Neural progenitor cell (in vitro differentiated cells): ENCODE measurements at regions not wholly inside any gene's neighbourhood (a gene's known extent, or its start where the extent isn't known, plus 50 kb on each side); places are given as distances from the start of the nearest gene placed in this dataset.

ENCODE experiments used
- CTCF ChIP-seq: fragments of 200-600 bp; sonication (generic); IDR thresholded peaks from 2 replicates; pipeline ENCODE4 v1.5.1; 2017; ENCODE audit warnings: antibody characterized with exemption, mild to moderate bottlenecking
- EZH2 ChIP-seq: fragments of 200-600 bp; sonication (generic); IDR thresholded peaks from 2 replicates; pipeline ENCODE4 v1.6.1; 2017; ENCODE audit warnings: antibody characterized with exemption, mild to moderate bottlenecking, moderate library complexity

GRCh38 chr7:12788591-12788990 is 101.2 kb downstream of the ARL4A start:
- TF ChIP-seq EZH2 (no peak), CTCF (no peak)
